ENCODE measurements at regions not wholly inside any gene's neighbourhood (a gene's known extent, or its start where the extent isn't known, plus 50 kb on each side); places are given as distances from the start of the nearest gene placed in this dataset.

DNA sequence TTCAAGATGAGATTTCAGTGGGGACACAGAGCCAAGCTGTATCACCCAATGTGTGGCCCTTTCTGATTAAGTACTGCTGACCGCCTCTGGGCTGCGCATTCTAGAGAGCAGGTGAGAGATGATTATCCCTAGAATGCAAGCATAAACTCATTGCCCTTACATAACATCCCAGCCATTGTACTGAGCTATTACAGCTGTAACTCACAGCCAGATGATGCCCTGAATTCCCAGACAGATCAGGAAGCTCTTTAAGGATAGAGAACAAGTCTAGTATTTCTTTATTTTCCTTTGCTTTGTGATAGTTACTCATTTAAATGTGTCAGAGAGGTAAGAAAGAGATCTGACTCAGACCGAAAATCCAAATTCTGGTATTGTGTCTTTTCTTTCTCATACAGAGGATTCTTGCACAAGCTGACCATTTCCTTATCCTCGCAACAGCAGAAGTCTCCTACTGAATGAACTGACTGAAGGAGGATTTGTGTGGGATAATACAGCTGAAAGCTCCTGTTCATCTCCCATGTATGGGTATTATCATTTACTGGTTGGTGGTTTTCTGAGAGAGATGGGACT is 58.4 kb downstream of the ZNF22 start:
- TF ChIP-seq, protein P1, sequence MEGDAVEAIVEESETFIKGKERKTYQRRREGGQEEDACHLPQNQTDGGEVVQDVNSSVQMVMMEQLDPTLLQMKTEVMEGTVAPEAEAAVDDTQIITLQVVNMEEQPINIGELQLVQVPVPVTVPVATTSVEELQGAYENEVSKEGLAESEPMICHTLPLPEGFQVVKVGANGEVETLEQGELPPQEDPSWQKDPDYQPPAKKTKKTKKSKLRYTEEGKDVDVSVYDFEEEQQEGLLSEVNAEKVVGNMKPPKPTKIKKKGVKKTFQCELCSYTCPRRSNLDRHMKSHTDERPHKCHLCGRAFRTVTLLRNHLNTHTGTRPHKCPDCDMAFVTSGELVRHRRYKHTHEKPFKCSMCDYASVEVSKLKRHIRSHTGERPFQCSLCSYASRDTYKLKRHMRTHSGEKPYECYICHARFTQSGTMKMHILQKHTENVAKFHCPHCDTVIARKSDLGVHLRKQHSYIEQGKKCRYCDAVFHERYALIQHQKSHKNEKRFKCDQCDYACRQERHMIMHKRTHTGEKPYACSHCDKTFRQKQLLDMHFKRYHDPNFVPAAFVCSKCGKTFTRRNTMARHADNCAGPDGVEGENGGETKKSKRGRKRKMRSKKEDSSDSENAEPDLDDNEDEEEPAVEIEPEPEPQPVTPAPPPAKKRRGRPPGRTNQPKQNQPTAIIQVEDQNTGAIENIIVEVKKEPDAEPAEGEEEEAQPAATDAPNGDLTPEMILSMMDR (IDR thresholded peaks at IDR 0.05), result no peak
- no peak for TF ChIP-seq POLR2A (IDR thresholded peaks at IDR 0.05)

All from right lobe of liver (tissue), 4 donors.